Vagina (tissue), 2 donors: ENCODE measurements at regions not wholly inside any gene's neighbourhood (a gene's known extent, or its start where the extent isn't known, plus 50 kb on each side); places are given as distances from the start of the nearest gene placed in this dataset.

Experiments
- DNase-seq, 2 donors: peaks; one replicate each; pipeline ENCODE4 v3.0.0-alpha.2; 2017; ENCODE audit errors: extremely low spot score in 2 of 2
- H3K27ac ChIP-seq: fragments of 200-600 bp; sonication (generic); one replicate; pipeline ENCODE4 v1.5.1; 2019
- H3K27me3 ChIP-seq: fragments of 200-600 bp; sonication (generic); one replicate; pipeline ENCODE4 v1.5.1; 2019
- H3K36me3 ChIP-seq, 2 donors: fragments of 200-600 bp; sonication (generic); one replicate each; pipeline ENCODE4 v1.5.1; 2017 to 2019
- H3K4me1 ChIP-seq: fragments of 200-600 bp; sonication (generic); one replicate; pipeline ENCODE4 v1.5.1; 2019
- H3K4me3 ChIP-seq, 2 donors: fragments of 200-600 bp; sonication (generic); 1 replicate in 1 of 2; 2 replicates in 1 of 2; pipeline ENCODE4 v1.5.1; 2016 to 2019
- H3K9me3 ChIP-seq: fragments of 200-600 bp; sonication (generic); one replicate; pipeline ENCODE4 v1.5.1; 2019
- CTCF ChIP-seq, 3 experiments: fragments of 450-650 bp in 2 of 3; fragments of 200-600 bp in 1 of 3; sonication (generic) in 1 of 3; IDR thresholded peaks; one replicate each; pipeline ENCODE4 v1.5.1; 2017 to 2019; ENCODE audit warnings: antibody characterized with exemption in 3 of 3, mild to moderate bottlenecking in 2 of 3, moderate library complexity in 2 of 3
- POLR2A ChIP-seq, 2 donors: fragments of 450-650 bp; IDR thresholded peaks; one replicate each; pipeline ENCODE4 v1.6.1; 2017; ENCODE audit warnings: antibody characterized with exemption in 2 of 2, mild to moderate bottlenecking in 2 of 2, moderate library complexity in 2 of 2
- POLR2AphosphoS5 ChIP-seq, 2 donors: sonication (generic); formaldehyde crosslinking; IDR thresholded peaks; one replicate each; pipeline ENCODE4 v1.9.0; 2017; ENCODE audit warnings: antibody characterized with exemption in 2 of 2, mild to moderate bottlenecking in 2 of 2, low read depth in 1 of 2; ENCODE audit not compliant: insufficient read depth in 1 of 2
- intact Hi-C: fragments of 100-400 bp; cut with DNase I; formaldehyde crosslinking; loops from one replicate; pipeline ENCODE4 v1.15.1; 2023

- H3K27me3 ChIP-seq = no peaks in the 10 kb centered on the region
- H3K4me1 ChIP-seq = no peaks in the 10 kb centered on the region
- no peak for DNase-seq
- TF ChIP-seq POLR2A (IDR thresholded peaks at IDR 0.05) = no peak
- no peak for TF ChIP-seq CTCF (IDR thresholded peaks at IDR 0.05)
- no peak for TF ChIP-seq POLR2AphosphoS5 (IDR thresholded peaks at IDR 0.05; ENCODE audit: insufficient read depth in 1 of 2, low read depth in 1 of 2)
- H3K27ac ChIP-seq = no peak overlapping the region
- intact Hi-C loops = no loop called here
- no peaks in the 10 kb centered on the region for H3K9me3 ChIP-seq
- H3K36me3 ChIP-seq = no peaks in the 10 kb centered on the region
- no peak overlapping the region for H3K4me3 ChIP-seq
These were observed 1673.4 kb downstream of the REEP3 start for GRCh38 chr10:65194555-65194954.

- Histone ChIP-seq H3K27me3 (no peaks in the 10 kb centered on the region), H3K4me3 (no peak overlapping the region), H3K27ac (no peak overlapping the region), H3K9me3 (no peaks in the 10 kb centered on the region), H3K4me1 (no peaks in the 10 kb centered on the region), H3K36me3 (no peaks in the 10 kb centered on the region)
- TF ChIP-seq CTCF (IDR thresholded peaks at IDR 0.05) (no peak), POLR2A (IDR thresholded peaks at IDR 0.05) (no peak), POLR2AphosphoS5 (IDR thresholded peaks at IDR 0.05; ENCODE audit: insufficient read depth in 1 of 2, low read depth in 1 of 2) (no peak)
- intact Hi-C loops = no loop called here
- DNase-seq = no peak
These were observed 1674.9 kb downstream of the REEP3 start for GRCh38 chr10:65196111-65196510.

GRCh38 chr10:65197935-65198334 is 1676.7 kb downstream of the REEP3 start:
- TF ChIP-seq CTCF (IDR thresholded peaks at IDR 0.05) (no peak), POLR2A (IDR thresholded peaks at IDR 0.05) (no peak), POLR2AphosphoS5 (IDR thresholded peaks at IDR 0.05; ENCODE audit: insufficient read depth in 1 of 2, low read depth in 1 of 2) (no peak)
- intact Hi-C loops = no loop called here
- H3K4me3 ChIP-seq = no peak overlapping the region
- no peak overlapping the region for H3K27ac ChIP-seq
- no peaks in the 10 kb centered on the region for H3K27me3 ChIP-seq
- H3K4me1 ChIP-seq = no peaks in the 10 kb centered on the region
- no peaks in the 10 kb centered on the region for H3K9me3 ChIP-seq
- H3K36me3 ChIP-seq = no peaks in the 10 kb centered on the region
- no peak for DNase-seq

- TF ChIP-seq POLR2AphosphoS5 (IDR thresholded peaks at IDR 0.05; ENCODE audit: insufficient read depth in 1 of 2, low read depth in 1 of 2) (no peak), POLR2A (IDR thresholded peaks at IDR 0.05) (no peak), CTCF (IDR thresholded peaks at IDR 0.05) (no peak)
- H3K27me3 ChIP-seq = no peaks in the 10 kb centered on the region
- intact Hi-C loops = no loop called here
- H3K27ac ChIP-seq = no peak overlapping the region
- DNase-seq = no peak
- H3K36me3 ChIP-seq = no peaks in the 10 kb centered on the region
- no peaks in the 10 kb centered on the region for H3K4me1 ChIP-seq
- H3K9me3 ChIP-seq = no peaks in the 10 kb centered on the region
- H3K4me3 ChIP-seq = no peak overlapping the region
These were observed 1680.3 kb downstream of the REEP3 start for GRCh38 chr10:65201491-65201890.

- no peaks in the 10 kb centered on the region for H3K27me3 ChIP-seq
- intact Hi-C loops = no loop called here
- no peaks in the 10 kb centered on the region for H3K36me3 ChIP-seq
- no peak overlapping the region for H3K4me3 ChIP-seq
- no peaks in the 10 kb centered on the region for H3K9me3 ChIP-seq
- DNase-seq = no peak
- TF ChIP-seq POLR2A (IDR thresholded peaks at IDR 0.05) (no peak), CTCF (IDR thresholded peaks at IDR 0.05) (no peak), POLR2AphosphoS5 (IDR thresholded peaks at IDR 0.05; ENCODE audit: insufficient read depth in 1 of 2, low read depth in 1 of 2) (no peak)
- H3K27ac ChIP-seq = no peak overlapping the region
- no peaks in the 10 kb centered on the region for H3K4me1 ChIP-seq
These were observed 1683.8 kb downstream of the REEP3 start for GRCh38 chr10:65204999-65205398.
